NCI-H128 (cell line): ENCODE measurements at regions not wholly inside any gene's neighbourhood (a gene's known extent, or its start where the extent isn't known, plus 50 kb on each side); places are given as distances from the start of the nearest gene placed in this dataset.
A peak's percentile ranks its signal among the peaks of the same experiment; 100 is the strongest.

Experiments
- DNase-seq: peaks from one replicate; lab custom pipeline; 2025; ENCODE audit not compliant: unreplicated experiment; lab: John Stamatoyannopoulos, UW

DNA sequence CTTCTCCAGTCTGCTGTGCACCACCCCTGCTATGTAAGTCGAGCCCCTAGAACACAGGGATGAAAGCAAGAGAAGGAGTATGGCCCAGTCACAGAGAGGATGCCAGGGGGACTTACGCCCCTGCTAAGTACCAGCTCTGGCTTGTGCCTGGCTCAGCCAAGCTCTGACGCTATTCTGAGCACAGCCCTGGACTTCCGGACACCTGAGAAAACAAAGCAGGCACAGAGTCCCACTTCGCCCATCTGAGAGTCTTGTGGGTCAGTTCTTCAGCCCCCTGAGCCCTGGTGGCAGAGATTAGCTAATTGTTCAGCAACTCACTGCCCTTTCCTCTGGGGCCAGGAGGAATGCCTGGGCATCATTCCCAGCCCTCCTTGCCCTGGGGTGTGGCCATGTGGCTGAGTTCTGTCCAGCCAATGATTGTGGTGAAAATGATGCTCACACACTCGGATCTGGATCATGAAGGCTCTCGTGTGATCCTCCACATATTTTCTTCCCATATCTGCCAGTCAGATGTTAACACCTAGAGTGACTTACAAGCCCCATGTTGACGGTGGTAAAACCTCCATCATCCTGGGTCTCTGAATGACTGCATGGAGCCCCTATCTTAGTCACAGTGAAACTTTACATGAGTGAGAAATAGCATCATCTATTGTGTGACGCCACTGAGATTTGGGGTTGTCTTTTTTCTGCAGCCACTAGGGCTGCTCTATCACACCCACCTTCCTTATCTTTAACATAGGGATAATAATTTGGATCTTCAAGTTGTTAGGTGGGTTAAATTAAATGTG lies 105.7 kb downstream of the TPRA1 start:
- no peak for DNase-seq

- no peak for DNase-seq
Measured at GRCh38 chr3:127483902-127484591, 106.5 kb downstream of the TPRA1 start.

GRCh38 chr3:127483005-127483641 lies 107.4 kb downstream of the TPRA1 start:
- DNase-seq: no peak

DNA sequence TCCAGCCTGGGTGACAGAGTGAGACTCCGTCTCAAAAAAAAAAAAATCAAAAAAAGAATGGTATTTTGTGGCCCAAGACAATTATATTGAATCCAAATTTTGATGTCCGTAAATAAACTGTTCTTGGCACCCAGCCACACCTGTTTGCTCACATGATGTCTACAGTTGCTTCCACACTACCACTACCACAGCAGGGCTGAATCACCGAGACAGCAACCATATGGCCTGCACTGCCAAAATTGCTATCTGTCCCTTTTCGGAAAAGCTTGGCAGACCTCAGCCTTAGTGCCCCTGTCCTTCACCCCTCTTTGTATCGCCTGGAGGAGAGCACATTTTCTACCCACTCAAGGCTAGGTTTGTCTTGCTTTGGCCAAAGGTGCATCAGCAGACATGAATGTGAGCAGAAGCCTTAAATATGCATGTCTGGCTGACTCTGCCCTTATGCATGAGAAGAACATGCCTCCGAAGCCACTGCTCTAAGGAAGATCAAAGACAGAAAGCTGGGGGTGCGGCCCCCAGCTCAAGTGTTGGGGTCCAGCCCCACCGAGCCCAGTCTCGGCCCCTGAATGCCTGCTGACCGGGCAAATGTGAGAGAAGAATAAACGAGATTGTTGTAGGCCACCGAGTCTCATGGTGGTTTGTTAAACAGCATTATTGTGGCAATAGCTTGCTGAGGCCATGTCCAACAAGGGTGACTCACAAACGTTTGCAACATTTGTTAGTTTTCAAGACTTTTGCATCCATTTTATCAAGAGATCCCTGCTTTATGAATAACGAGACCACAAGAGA lies 108.1 kb downstream of the TPRA1 start:
- DNase-seq: no peak

GRCh38 chr3:127480196-127480954 lies 110.2 kb downstream of the TPRA1 start:
- no peak for DNase-seq

DNA sequence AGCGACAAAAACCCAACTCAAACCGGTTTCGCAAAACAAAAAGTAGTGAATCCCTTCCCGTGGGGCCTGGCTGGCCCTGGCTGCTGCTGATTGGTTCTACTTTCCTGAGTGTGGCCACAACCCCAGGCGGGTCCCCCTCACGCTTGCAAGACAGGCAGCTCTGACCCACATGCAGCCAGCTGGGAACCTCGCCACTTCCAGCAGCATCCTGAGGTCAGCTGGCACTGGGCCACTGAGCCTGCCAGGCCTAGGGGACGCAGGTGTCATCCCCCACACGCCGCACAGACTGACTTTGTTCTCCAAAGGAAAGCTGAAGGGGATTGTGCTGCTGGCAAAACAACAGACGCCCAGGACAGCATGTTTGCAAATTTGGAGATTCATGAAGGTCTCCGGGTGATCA lies 111.1 kb downstream of the TPRA1 start:
- DNase-seq: no peak

GRCh38 chr3:127478922-127479321 lies 111.6 kb downstream of the TPRA1 start:
- no peak for DNase-seq

GRCh38 chr3:127477396-127477795 lies 113.1 kb downstream of the TPRA1 start:
- no peak for DNase-seq

- DNase-seq: no peak
Measured at GRCh38 chr3:127476936-127477335, 113.6 kb downstream of the TPRA1 start.

DNA sequence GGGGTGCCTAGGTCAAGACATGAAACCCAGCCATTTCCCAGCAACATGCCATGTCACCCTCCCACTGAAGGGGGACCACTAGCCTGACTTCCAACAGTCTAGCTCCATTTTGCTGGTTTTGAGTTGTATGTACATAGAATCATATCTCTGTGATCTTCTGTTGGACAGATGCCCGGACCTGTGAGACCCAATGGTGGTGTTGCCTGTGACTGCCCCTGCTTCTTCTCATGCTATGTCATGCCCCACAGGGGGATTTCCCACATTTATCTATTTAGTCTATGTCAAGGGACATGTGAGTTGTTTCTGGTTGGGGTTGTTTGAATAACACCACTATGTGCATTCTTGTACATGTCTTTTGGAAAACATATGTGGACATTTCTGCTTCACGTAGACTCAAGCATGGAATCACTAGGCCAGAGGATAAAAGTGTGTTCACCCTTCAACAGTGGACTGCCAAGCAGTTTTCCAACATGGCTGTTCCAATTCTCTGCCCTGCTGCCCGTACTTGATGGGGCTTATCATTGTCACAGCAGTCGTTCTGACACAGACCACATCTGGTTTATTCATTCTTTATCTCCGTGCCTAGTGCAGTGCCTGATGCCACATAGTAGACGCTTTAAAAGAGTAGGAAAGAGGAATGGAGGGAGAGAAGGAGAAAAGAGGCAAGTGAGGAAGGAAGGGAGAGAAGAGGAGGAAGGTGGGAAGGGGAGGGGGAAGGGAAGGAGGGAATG lies 114.4 kb downstream of the TPRA1 start:
- no peak for DNase-seq

DNA sequence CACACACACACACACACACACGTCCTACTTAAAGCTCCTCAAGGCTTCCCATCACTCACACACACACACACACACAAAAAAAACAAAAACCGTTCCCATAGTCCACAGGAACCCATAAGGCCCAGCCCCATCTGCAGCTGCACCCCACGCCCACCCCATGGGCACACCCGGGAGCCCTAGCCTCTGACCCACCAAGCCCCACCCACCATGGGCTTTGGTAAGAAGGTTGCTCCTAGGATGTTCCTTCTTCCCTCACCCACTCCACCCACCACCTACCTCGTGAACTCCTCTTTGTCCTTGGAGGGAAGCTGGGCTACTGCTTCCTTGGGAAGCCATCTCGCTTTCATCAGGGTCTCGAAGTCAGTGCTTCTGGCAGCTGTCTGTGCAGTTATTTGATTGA lies 115.1 kb downstream of the TPRA1 start:
- DNase-seq: no peak

DNA sequence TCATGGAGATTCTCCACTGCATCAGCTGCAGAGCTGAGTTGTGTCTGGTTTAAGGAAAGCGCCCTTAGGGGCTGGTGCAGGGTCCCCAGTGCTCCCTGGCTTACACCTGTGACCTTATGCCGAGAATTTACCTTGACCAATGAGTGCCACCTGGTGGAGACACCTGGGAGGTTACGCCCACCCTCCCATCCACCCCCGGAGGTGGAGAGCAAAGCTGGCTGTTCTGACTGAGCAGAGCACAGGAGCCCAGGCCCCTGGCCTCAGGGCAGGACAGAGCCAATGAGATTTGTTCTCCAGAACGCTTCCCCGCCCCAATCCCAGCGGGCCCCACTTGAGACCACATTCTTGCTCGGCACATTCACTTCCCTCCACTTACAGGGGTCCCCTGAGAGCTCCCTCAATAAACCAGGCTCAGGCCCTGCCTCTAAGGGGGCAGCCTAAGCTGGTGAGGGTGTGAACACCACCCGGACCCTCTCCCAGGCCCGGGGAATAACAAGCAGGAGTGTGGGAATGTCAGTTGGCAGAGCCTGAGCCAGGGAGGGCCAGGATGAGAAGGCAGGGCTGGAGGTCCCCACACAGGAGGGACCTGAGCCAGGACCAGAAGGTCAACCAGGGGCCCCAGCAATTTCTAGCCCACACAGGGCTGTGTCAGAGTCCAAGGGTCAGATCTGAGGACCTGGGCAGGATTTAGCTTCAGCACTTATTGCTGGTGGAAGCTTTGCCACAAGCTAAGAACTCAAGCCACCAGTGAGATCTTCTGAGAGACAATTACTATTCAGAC lies 117.1 kb downstream of the TPRA1 start:
- peak; percentile 29 for DNase-seq

DNA sequence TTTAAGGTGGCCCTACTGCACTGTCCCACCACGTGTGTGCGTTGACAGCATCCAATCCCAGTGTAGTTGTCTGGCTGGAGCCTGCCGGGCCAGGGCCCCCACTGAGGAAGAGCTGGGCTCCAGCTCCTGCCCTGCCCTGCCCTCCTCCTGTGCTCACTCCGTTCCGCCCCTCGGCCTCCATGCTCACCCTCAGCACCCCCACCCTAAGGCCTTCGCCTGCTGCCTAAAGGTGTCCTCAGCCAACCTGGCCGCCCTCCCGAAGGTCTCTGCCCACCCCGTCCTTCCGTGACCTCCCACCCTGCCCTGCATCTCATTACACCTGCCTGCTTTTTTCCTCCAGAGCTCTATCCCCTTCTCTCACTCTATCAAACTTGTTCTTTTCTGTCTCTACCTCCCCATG lies 118.0 kb downstream of the TPRA1 start:
- no peak for DNase-seq

DNA sequence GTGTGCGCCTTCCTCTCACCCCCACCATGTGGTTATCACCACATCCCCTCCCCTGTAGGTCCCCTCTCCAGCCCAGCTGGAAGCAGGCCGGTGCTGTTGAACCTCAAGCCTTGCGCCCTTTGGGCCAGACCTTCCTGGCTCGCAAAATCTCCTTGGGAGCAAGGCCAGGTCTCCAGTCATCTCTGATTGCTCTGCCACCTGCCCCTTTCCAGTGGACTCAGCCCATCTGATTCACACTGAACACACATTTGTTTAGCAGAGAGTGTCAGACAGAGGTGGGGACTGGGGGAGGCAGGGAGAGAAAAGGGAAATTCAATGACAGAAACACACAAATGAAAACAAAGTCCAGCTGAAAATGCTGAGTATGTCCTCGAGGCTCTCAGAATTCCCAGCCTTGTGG lies 119.4 kb downstream of the TPRA1 start:
- DNase-seq: no peak

DNA sequence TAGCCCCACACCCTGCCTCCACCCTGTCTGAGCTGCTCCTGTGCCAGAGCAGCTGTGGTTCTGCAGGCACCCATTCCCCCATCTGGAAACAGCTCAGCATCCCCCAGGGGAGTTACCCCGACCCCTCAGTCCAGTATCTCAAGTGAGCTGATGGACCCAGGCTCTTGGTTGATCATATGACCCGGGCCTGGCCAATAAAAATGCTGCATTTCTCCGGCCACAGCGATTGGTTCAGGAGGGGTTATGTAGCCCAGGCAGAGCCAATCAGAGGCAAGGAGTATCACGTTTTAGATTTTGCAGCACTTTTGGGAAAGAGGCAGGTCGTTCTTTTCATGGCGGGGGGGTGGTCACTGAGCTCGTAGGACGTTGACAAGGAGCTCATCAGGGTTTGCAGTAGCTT lies 120.8 kb downstream of the TPRA1 start:
- DNase-seq: no peak

GRCh38 chr3:127467391-127467790 lies 123.1 kb downstream of the TPRA1 start:
- DNase-seq: no peak

GRCh38 chr3:127464642-127465041 lies 125.9 kb downstream of the TPRA1 start:
- DNase-seq: no peak

- DNase-seq: no peak
Measured at GRCh38 chr3:127462111-127462655, 128.3 kb downstream of the TPRA1 start.
